NOMO-1 (cell line): ENCODE measurements at regions not wholly inside any gene's neighbourhood (a gene's known extent, or its start where the extent isn't known, plus 50 kb on each side); places are given as distances from the start of the nearest gene placed in this dataset.
"Not testable (repeated sequence)": the region's sequence is repeated elsewhere in the genome, so short reads cannot be mapped to it uniquely, and the experiment has no call there.

Experiments used
- DNase-seq, 2 experiments: peaks; one replicate each; lab custom pipeline; 2025; ENCODE audit not compliant: unreplicated experiment in 2 of 2; lab: John Stamatoyannopoulos, UW

- DNase-seq = peak in 1 of 2 experiments; percentile 24
Measured at GRCh38 chr10:29804025-29804852, 169.5 kb upstream of the SVIL start.

- DNase-seq = peak in 1 of 2 experiments; percentile 8
Measured at GRCh38 chr10:29802171-29802570, 167.4 kb upstream of the SVIL start.

- no peak for DNase-seq
Measured at GRCh38 chr10:29798921-29799690, 164.3 kb upstream of the SVIL start.

GRCh38 chr10:29797616-29798015 is 162.8 kb upstream of the SVIL start:
- no peak for DNase-seq

- no peak for DNase-seq
Measured at GRCh38 chr10:29795850-29796249, 161.1 kb upstream of the SVIL start.

- DNase-seq = no peak
Measured at GRCh38 chr10:29794776-29795611, 160.2 kb upstream of the SVIL start.

GRCh38 chr10:29791773-29792172 is 157.0 kb upstream of the SVIL start:
- no peak for DNase-seq

- no peak for DNase-seq
Measured at GRCh38 chr10:29790207-29790606, 155.4 kb upstream of the SVIL start.

- DNase-seq = no peak
Measured at GRCh38 chr10:29788113-29788512, 153.3 kb upstream of the SVIL start.

- no peak for DNase-seq
Measured at GRCh38 chr10:29785701-29786100, 150.9 kb upstream of the SVIL start.

- DNase-seq = no peak
Measured at GRCh38 chr10:29784175-29784773, 149.5 kb upstream of the SVIL start.

GRCh38 chr10:29783201-29783947 is 148.6 kb upstream of the SVIL start:
- no peak for DNase-seq

- no peak for DNase-seq
Measured at GRCh38 chr10:29780639-29781038, 145.9 kb upstream of the SVIL start.

- DNase-seq = no peak
Measured at GRCh38 chr10:29780096-29780495, 145.3 kb upstream of the SVIL start.

- DNase-seq = no peak
Measured at GRCh38 chr10:29776246-29776645, 141.5 kb upstream of the SVIL start.

- no peak for DNase-seq
Measured at GRCh38 chr10:29774475-29774874, 139.7 kb upstream of the SVIL start.

GRCh38 chr10:29773675-29774091 is 138.9 kb upstream of the SVIL start:
- DNase-seq = no peak

GRCh38 chr10:29772403-29772802 is 137.6 kb upstream of the SVIL start:
- no peak for DNase-seq

- no peak for DNase-seq
Measured at GRCh38 chr10:29771376-29771775, 136.6 kb upstream of the SVIL start.

GRCh38 chr10:29769277-29769676 is 134.5 kb upstream of the SVIL start:
- not testable (repeated sequence) for DNase-seq
